GM19455 (cell line): ENCODE measurements at regions not wholly inside any gene's neighbourhood (a gene's known extent, or its start where the extent isn't known, plus 50 kb on each side); places are given as distances from the start of the nearest gene placed in this dataset.
"Not testable (repeated sequence)": the region's sequence is repeated elsewhere in the genome, so short reads cannot be mapped to it uniquely, and the experiment has no call there.

ENCODE experiments used
- ATAC-seq: cut with Tn5 transposase; IDR thresholded peaks from one replicate; pipeline ENCODE4 v1.9.1; 2021; ENCODE audit not compliant: unreplicated experiment

DNA sequence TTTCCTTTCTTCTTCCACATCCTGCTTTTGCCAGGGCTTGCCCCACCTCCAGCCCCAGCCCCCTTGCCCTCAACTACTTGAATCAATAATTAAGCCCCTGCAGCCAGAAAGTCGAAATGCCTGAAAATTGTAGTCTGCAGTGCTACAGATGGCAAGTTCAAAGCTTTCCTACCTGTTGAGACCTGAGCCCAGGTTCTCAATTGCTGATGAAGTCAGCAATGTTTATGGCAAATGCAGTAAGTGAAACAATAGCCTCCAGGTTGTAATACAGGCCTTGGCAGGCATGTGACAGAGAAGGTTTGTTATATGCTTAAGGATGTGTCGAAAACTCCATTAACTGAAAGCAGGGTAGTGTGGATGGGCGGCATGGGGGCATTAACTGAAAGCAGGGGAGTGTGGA, 181.1 kb upstream of the SESN3 start:
- no peak for ATAC-seq

DNA sequence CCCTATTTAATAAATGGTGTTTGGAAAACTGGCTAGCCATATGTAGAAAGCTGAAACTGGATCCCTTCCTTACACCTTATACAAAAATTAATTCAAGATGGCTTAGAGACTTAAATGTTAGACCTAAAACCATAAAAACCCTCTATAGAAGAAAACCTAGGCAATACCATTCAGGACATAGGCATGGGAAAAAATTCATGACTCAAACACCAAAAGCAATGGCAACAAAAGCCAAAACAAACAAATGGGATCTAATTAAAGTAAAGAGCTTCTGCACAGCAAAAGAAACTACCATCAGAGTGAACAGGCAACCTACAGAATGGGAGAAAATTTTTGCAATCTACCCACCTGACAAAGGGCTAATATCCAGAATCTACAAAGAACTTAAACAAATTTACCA, 179.7 kb upstream of the SESN3 start:
- not testable (repeated sequence) for ATAC-seq

DNA sequence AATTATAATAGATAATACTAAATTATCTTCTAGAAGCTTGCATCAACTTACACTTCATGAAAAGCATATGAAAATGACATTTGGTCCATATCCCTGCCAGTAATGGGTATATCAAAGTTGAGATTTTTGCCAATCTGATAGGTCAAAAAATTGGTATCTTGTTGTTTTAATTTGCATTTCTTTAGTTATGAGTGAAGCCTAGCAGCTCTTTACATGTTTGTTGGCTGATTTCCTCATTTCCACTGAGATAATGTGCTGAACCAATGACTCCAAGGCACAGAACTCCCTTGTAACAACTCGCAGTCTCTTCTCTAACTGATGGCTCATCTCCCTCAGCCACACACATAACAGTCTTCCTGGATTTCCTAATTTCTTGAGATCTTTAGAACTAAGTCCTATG, 175.3 kb upstream of the SESN3 start:
- no peak for ATAC-seq

DNA sequence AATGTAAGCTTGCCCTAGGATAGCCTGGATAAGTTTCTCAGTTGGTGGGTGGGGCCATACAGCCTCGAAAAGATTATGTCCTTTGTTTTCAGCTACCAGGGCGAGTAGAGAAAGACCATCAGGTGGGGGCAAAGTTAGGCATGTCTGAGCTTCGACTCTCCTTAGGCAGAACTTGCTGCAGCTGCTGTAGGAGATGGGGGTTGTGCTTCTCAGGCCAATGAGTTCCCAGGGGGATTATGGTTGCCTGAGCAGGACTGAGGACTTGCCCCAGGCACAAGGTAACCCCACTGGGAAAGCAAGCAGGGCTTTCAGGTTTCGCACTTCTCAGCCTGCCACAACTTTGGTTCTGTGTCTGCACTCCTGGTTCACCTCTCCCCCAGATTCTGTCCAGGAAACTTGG, 173.4 kb upstream of the SESN3 start:
- ATAC-seq: no peak

DNA sequence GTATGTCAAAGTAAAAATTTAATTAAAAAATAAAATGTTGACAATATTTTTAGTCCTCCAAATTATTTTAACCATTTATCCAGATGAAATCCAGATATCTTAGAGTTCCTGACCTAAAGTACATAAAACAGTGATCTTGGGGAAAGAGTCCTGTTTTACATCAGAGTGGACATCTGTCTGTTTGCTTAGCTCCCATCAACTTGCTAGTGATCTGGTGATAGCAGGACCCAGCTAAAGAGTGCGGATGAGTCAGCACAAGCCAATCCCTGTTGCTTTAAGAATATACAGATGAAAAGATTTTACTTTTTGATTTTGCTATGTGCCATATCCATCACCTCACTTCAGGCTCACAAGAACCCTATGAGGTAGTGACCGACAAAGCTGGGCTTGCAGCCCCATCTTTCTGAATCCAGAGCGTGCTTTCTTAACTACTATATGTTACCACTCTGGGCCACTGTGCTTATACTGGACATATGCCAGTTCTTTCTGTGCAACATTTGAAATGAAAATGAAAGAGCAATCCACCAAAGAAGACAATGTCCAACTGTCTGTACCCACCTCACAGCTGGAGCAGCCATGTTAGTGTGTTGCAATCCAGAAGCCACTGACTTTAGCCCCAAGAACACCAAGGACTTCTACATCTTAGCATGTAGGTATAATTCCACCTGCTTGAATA, 167.6 kb upstream of the SESN3 start:
- ATAC-seq: no peak

DNA sequence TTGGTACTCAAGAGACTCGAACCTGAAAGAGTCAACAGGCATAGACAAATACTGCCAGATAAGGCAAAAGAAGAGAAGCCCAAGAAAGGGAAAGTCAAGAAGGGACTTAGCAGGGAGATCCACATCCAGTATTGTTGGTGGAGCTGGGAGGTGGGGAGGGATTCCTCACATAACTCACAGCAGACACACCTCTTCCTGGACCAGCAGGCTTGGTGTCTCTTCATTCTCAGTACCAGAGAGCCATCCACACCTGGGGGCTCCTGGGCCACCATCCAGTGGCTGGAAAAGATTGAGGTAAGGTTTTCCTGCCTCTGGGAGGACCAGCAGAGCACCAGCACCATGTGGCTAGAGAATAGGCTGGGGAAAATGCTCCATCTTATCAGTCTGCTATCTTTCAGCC, 161.6 kb upstream of the SESN3 start:
- no peak for ATAC-seq

DNA sequence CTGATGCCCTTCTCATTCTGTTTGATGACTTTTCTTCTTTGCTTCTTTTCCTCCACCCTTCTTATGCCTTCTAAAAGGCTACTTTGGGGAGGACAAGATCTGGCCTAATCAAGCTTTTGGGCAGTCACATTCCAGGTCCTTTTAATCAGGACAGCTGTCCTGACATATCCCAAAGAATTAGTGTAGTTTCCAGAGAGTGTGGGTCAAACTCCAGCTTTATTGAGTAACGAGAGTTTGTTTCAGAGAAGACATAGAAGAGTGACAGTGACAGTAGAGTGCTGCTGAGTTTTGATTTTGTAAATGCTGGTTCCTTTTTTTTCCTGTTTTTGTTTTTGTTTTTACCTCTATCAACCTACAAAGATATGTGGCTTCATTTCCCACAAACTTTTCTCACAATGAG, 158.4 kb upstream of the SESN3 start:
- ATAC-seq: no peak

DNA sequence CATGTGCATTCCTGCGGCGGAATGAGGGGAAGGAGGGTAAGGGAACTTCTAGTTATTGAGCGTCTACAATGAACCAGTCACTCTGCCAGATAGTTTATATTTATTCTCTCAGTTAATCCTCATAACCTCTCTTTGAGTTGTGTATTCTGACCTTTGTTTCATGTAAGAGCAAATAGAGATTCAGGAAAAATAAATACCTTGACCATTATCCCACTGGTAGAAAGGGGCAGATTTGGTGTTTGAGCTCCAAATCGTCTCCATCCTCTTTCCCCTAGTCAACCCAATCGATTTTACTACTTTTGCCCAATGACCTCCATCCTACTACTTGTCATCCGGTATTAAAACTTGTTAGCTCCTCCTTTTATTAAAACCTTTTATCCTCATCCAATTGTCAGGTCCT, 157.1 kb upstream of the SESN3 start:
- no peak for ATAC-seq

DNA sequence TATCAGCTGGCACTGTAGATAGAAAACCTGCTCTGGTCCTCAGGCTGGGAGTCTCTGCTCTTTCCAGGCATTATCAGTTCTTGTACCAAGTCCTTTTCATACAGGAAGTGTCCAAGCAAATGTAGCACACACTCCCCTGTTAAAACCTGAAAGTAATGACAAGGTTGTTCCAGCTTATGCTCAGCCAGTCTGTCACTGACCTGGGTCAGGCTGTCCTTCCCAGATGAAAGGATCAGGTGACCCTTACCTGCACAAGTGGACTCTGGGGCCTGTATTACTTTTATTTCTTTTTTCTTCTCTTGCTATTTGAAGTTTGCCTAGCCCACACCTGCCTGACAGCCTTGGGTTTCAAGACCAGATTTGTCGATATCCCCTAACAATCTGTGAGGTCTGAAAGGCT, 156.3 kb upstream of the SESN3 start:
- ATAC-seq: no peak

DNA sequence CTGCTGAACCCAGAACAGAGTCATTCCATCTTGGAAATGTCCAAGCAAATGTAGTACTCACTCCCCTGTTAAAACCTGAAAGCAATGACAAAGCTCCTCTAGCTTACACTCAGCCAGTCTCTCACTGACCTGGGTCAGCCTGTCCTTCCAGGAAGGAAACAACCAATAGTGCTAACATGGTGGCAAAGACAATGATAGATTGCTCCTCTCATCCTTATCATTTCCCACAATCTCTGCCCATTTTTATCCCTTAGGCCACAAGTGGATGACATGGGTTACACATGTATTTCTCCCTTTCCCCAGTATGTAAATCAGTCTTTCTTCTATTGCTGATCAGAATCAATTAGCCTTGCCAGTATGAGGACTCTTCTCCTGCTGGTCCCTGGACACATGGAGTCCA, 154.6 kb upstream of the SESN3 start:
- no peak for ATAC-seq

DNA sequence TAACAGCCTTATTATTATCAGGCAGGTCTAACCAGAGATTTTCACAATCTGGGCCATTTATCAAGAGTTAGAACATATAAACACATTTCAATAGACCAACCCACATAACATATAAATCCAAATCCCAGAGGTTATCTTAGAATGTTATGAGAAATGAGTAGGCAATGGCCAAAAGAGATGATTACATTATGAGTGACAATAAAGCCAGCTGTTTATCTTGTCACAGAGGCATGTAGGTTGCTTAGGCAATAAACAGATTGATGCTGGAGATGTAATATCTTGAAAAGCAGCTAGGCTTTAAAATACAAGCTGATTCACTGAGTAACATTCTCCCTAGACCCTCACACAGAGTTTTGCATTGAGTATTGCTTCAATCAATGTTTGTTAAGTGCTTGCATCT, 148.5 kb upstream of the SESN3 start:
- ATAC-seq: no peak

DNA sequence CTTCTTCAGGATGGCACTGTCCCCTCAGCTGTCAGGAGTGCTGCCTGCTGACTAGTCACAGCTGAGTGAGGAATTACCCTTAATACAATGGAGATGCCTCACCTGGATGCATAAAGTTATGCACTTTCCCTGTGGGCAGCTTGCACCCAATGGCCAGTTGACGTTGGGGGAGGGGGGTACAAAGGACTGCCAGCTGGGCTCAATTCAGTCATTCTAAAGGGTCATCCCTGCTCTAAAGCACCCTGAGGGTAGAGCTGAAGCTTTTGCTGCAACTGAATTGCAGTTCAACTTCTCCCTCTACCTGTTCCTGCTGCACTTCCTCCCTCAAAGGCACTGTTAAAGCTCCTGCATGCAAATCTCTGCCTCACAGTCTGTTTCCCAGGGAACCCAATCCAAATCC, 147.8 kb upstream of the SESN3 start:
- ATAC-seq: no peak

DNA sequence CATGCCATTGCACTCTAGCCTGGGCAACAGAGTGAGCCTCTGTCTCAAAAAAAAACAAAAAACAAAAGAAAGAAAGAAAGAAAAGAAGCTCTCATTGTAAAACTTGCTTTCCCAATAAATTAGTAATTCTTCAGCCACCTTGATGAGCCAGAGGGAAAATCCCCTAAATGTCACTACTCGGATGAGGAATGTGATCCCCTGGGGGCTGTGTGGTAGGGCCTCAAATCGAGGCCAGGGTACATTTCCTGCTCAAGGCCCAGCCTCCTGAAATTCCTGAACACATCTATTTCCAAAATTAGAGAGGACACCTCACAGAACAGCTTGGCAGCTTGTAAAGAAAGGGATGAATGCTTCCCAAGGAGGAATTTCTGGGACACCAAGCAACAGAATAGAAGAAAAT, 147.1 kb upstream of the SESN3 start:
- ATAC-seq: no peak

DNA sequence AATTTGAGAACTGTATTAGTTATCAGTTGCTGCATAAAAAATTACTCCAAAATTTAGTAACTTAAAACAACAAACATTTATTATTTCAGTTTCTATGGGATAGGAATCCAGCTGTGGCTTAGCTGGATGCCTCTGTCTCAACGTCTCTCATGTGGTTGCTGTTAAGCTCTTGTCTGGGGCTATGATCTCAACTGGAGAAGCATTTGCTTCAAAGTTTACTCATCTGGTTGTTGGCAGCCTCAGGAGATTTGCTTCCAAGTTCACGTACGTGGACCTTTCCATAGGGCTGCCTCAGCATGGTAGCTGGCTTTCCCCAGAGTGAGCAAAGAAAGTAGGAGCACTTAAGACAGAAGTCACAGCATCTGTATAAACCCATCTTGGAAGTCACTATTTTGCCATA, 144.9 kb upstream of the SESN3 start:
- ATAC-seq: no peak

DNA sequence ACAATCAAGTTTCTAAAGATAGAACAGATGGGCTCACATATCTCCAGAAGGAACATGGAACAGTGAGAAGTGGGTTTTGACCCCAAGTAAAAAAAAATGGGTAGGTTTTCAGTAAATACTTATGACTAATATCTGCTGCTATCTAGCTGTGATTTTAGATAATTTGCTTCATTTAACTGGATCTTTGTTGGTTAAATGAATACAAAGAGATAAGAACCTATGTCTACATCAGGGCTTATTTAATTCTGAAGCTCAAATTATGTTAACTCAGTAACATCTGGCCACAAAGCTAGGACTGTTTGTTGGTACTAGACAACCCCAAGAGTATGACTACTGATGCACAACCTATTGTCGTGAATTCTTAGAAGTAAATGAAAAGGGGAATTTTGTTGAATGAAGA, 144.4 kb upstream of the SESN3 start:
- ATAC-seq: no peak

DNA sequence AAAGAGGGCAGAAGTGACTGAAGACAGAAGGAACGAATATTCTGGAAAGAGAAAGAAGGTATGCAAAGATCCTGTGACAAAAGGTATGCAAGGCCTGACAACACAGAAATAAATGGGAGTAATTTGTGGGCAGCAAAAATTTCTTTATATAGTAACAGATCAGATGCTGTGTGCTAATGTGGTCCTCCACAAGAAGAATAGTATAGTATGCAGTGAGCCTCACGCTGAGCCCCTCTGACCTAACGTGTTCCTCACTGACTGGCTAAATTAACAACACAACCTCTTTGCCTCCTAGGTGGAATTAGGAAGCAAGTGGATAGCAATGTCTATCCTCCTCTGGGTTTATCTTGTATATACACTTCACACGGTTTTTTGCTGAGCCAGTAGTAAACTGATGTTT, 143.1 kb upstream of the SESN3 start:
- no peak for ATAC-seq

DNA sequence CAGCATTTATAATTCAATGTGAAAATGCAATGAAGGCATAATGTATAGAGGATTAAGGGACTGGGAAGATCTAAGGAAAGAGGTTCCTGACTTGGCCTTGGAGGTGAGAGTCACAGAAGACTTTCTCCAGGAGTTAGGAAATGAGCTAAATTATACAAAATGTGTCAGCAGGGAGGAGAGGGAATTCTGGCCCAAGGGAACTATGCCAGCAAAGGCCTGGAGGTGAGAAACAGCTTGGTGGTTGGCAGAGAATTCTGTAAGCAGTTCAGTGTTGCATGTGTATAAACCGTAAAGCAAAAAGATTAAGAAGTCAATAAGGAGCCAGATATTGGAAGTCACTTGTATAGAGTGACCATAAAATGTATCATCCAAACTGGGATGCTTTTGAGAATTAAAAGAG, 142.2 kb upstream of the SESN3 start:
- no peak for ATAC-seq

DNA sequence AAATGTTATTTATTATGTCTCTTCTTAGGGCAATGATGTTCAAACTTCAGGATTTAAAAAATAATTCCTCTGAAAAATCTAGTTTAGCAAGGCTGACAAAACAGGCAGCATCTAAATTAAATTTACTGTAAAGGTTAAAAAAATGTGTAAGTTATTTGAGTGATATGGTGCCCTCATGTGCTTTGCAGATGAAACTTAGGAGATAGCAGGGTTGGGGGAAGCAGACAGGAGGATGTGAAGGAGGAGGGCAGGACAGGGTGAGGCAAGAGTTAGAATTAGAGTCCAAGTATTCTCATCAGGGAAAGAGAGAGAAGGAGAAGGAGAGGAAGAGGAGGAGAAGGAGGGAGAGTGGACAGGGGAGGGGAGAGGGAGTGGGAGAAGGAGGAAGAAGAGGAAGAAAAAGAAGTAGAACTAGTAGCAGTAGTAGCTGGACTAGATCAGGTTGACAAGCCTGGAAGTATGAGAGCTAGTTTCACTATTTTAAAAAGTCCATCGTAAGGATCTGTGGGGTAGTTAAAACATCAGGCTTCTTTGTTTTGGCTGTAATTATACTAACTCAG, 141.2 kb upstream of the SESN3 start:
- no peak for ATAC-seq

DNA sequence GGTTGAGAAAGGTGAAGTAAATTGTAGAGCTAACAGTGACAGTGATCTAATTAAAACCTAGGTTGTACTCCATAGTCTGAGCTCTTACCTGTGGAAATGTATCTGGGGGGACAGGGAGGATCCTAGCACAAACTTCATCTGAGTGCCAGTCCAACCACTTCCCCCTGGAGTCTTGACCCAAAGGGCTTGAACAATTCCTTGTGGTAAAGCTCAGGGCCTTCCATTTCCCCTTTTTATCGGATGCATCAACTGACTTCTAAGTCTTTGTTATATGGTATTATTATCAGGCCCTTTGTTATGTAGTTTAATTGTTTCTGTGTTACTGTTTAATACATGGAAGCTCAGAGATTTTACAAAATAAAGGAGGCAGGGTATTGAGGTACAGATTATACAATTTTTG, 140.2 kb upstream of the SESN3 start:
- no peak for ATAC-seq

DNA sequence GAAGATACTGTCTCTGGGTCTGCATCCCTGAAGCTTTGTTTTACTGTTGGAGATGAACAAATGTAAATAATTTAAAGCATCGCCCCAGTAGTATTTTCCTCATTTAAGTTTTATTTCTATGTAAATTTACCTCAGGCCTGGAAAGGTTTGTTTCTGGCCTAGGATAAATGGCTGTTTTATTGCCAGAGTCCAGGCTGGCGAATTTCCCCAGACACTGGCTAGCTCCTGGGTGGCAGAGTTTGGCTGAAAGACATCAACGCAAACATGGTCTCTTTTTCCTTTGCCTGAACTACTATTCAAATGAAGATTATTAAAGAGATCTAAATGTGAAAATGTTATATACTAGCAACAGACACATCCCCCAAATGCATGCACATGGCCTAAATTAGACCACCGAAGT, 136.7 kb upstream of the SESN3 start:
- no peak for ATAC-seq

DNA sequence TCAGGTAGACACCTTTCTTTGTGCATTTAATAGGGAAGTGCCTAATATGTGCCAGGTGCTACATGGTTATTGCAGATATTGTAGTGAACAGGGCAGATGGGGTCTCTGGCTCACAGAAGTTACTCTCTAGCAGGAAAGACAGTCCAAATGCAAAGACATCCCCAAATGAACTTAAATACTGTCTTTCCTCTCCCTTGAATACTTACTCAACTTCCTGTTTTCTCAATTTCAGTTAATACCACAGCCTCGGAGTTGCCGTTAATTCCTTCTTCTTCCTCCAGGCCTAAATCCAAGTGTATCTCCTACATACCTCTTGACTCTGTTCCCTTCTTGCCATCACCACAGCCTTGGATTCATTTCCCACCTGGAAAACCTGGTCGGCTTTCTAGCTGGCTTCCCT, 134.3 kb upstream of the SESN3 start:
- no peak for ATAC-seq

DNA sequence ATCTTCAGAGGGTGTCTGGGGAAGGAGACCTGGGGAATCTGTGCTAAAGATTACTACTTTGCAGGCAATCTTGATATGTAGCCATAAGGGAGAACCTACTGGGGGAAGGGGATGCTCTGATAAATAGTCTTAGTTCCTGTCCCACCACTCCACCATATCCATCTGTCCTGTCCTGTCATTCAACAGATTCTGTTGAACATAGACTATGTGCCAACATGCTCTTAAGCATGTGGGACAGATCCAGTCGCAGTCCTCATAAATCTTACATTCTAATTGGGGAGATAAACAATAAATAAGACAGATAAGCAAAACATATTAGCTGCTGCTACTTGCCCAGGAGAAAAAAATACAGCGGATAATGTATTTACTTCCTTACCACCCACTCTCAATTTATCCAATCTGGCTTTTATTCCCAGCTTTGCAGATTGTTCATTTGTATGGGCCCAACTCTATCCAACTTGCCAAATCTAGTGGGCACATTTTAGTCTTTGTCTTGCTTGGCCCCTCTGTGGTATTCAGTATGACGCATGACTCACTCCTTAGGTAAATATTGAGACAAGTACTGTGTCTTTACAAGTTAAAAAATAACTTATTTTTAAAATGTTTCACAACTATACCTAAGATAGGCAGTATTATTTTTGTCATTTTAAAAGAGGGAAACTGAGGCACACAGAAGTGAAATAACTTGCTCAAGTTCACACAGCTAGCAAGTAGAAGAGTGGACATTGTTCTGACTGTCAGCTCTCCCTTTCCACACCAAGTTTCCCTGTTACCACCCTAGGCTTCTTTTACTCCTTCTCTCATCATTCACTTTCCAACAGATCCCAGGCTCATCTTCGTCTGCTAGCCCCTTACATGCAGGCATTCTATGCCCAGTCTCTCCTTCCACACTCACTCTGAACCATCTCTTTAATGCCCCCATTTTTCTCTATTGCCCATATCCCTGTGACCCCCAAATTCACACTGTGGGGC, 133.6 kb upstream of the SESN3 start:
- ATAC-seq: no peak
